GM12875 (cell line): ENCODE measurements at regions not wholly inside any gene's neighbourhood (a gene's known extent, or its start where the extent isn't known, plus 50 kb on each side); places are given as distances from the start of the nearest gene placed in this dataset.

Source experiments
- H3K4me3 ChIP-seq: one replicate; pipeline ENCODE4 v1.5.1; 2011; ENCODE audit warnings: low read depth, low read length, control low read depth
- TF ChIP-seq, protein P1 (sequence below): IDR thresholded peaks from 2 replicates; pipeline ENCODE4 v1.5.1; 2011; ENCODE audit warnings: low read depth, mild to moderate bottlenecking, control low read depth, inconsistent platforms, low read length, moderate library complexity, borderline replicate concordance; ENCODE audit not compliant: insufficient read depth

DNA sequence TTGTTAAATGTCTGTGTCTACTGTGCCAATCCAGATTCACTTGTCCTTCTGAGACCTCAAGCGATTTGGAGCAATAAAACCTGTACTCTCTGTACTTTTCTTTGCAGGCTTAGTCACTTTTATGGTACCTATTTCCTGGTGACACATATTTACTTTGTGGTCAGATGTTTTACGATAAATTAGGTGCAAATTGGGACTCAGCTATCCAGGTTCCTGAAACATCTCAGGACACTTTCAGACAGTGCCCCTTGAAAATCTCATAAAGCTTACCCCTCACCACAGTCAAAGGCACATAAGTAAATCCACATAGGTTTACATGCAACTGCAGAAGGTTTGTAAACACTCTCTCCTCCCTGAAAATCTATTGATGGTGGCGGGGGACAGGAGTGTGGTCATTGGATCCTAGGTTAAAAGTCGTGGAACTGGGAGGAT is 438.8 kb downstream of the EFNB2 start:
- no peak overlapping the region for H3K4me3 ChIP-seq
- TF ChIP-seq, protein P1, sequence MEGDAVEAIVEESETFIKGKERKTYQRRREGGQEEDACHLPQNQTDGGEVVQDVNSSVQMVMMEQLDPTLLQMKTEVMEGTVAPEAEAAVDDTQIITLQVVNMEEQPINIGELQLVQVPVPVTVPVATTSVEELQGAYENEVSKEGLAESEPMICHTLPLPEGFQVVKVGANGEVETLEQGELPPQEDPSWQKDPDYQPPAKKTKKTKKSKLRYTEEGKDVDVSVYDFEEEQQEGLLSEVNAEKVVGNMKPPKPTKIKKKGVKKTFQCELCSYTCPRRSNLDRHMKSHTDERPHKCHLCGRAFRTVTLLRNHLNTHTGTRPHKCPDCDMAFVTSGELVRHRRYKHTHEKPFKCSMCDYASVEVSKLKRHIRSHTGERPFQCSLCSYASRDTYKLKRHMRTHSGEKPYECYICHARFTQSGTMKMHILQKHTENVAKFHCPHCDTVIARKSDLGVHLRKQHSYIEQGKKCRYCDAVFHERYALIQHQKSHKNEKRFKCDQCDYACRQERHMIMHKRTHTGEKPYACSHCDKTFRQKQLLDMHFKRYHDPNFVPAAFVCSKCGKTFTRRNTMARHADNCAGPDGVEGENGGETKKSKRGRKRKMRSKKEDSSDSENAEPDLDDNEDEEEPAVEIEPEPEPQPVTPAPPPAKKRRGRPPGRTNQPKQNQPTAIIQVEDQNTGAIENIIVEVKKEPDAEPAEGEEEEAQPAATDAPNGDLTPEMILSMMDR = no peak

GRCh38 chr13:106095919-106096318 is 439.5 kb downstream of the EFNB2 start:
- no peak overlapping the region for H3K4me3 ChIP-seq

GRCh38 chr13:106095406-106095805 is 440.1 kb downstream of the EFNB2 start:
- H3K4me3 ChIP-seq = no peak overlapping the region
- TF ChIP-seq, protein P1 = no peak

More at GRCh38 chr13:106095919-106096318, 439.5 kb downstream of the EFNB2 start:
- TF ChIP-seq, protein P1 = no peak

DNA sequence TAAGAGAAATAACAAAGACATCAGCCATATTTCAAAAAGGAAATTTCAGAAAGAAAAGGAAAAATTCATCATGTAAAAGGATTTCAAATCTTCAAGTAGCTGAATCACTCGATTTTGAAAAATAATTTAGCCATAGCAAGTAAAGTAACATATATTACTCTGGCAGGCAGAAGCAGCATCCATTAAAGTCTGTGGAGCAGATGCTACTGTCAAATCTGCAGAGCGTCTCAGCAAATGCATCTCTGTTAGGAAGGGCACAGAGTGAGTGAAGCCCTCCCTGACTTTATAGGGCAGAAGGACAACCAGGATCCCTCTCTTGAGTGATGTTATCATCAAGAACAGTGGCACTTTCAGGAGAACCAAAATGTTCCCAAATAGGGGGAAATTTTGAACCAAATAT is 445.5 kb downstream of the EFNB2 start:
- TF ChIP-seq, protein P1 = no peak
- H3K4me3 ChIP-seq = no peak overlapping the region

GRCh38 chr13:106089261-106089980 is 446.0 kb downstream of the EFNB2 start:
- TF ChIP-seq, protein P1 = no peak
- no peak overlapping the region for H3K4me3 ChIP-seq

DNA sequence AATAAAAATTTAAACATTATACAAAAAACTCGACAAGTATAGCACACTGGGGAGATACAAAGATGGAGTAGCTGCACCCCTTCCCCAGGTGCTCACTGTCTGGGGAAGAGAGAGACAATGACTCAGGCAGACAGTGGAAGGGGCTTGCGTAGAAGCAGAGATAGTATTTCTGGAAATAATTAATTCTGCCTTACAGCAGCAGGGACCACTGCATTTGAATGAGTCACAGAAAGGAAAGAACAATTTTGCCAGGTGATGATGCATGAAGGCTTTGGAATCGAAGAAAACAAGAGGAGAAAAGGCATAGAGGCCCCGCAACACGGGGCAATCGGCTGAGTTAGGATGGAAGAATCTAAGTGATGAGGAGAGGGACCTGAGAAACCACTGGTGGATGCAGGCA is 447.4 kb downstream of the EFNB2 start:
- TF ChIP-seq, protein P1 = no peak
- H3K4me3 ChIP-seq = no peak overlapping the region

DNA sequence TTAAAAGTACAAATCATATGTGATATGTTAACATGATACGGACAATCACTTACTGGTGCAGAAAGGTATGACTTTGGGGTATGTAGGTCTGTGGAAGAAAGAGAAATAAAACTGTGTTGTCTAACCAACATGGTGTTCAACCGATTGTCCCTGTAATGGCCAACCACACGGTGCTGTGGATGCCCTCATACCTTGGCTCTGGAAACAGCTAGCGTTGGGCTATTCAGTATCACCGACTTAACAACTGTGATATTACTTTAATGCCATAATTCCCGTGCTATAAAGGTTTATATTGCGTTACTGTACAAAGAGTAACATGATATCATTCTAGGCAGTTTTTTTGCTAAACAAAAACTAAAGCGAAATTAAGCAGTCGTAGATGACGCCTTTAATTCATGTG is 448.3 kb downstream of the EFNB2 start:
- TF ChIP-seq, protein P1 = no peak
- H3K4me3 ChIP-seq = no peak overlapping the region
